ENCODE measurements at regions not wholly inside any gene's neighbourhood (a gene's known extent, or its start where the extent isn't known, plus 50 kb on each side); places are given as distances from the start of the nearest gene placed in this dataset.
A peak's percentile ranks its signal among the peaks of the same experiment; 100 is the strongest.

GRCh38 chrY:7877458-7877857 is 965.9 kb upstream of the AMELY start:
- intact Hi-C loops (cut with DNase I; ENCODE audit: low total_unique reads) (no loop called here), in situ Hi-C loops (cut with MboI; ENCODE audit: low sequenced_read_pairs in 4 of 4) (no loop called here)
- TF ChIP-seq POLR2A (IDR thresholded peaks at IDR 0.05): no peak
- TF ChIP-seq CTCF (IDR thresholded peaks at IDR 0.05 in 4 of 5, conservative IDR thresholded peaks at IDR 0.05 in 1 of 5): no peak
- DNase-seq: no peak
- Histone ChIP-seq H3K27ac (no peak overlapping the region), H3K36me3 (no peaks in the 10 kb centered on the region), H3K4me3 (no peak overlapping the region), H3K9me3 (no peaks in the 10 kb centered on the region), H3K27me3 (no peaks in the 10 kb centered on the region), H3K4me1 (no peaks in the 10 kb centered on the region)
- peak; percentile 40 to 42 for ATAC-seq

GRCh38 chrY:7874080-7874479 is 962.5 kb upstream of the AMELY start:
- Histone ChIP-seq H3K27me3 (no peaks in the 10 kb centered on the region), H3K9me3 (no peaks in the 10 kb centered on the region), H3K4me1 (peaks cover 0 to 6% of the 10 kb centered on the region in 2 donors), H3K4me3 (no peak overlapping the region), H3K27ac (no peak overlapping the region), H3K36me3 (no peaks in the 10 kb centered on the region)
- TF ChIP-seq CTCF (IDR thresholded peaks at IDR 0.05 in 4 of 5, conservative IDR thresholded peaks at IDR 0.05 in 1 of 5) (peak in 2 of 5 experiments; percentile 6 to 16), POLR2A (IDR thresholded peaks at IDR 0.05) (no peak)
- in situ Hi-C loops (cut with MboI; ENCODE audit: low sequenced_read_pairs in 4 of 4): no loop called here
- intact Hi-C loops (cut with DNase I; ENCODE audit: low total_unique reads): no loop called here
- ATAC-seq: peak; percentile 50 to 51
- no peak for DNase-seq

- no peak overlapping the region for H3K4me3 ChIP-seq
- peak overlapping the region in 2 of 4 donors; percentile 33 to 73 for H3K27ac ChIP-seq
- peak; percentile 30 to 57 for DNase-seq
- H3K27me3 ChIP-seq: no peaks in the 10 kb centered on the region
- ATAC-seq: peak; percentile 80 to 86
- no peaks in the 10 kb centered on the region for H3K36me3 ChIP-seq
- no peaks in the 10 kb centered on the region for H3K9me3 ChIP-seq
- peaks cover 0 to 6% of the 10 kb centered on the region in 2 donors for H3K4me1 ChIP-seq
- TF ChIP-seq POLR2A (IDR thresholded peaks at IDR 0.05): no peak
- in situ Hi-C loops (cut with MboI; ENCODE audit: low sequenced_read_pairs in 4 of 4): no loop called here
- intact Hi-C loops (cut with DNase I; ENCODE audit: low total_unique reads): no loop called here
Measured at GRCh38 chrY:7871304-7871932, 959.9 kb upstream of the AMELY start.

- Histone ChIP-seq H3K9me3 (no peaks in the 10 kb centered on the region), H3K4me1 (peaks cover 0 to 6% of the 10 kb centered on the region in 2 donors), H3K27me3 (no peaks in the 10 kb centered on the region), H3K4me3 (no peak overlapping the region), H3K27ac (no peak overlapping the region), H3K36me3 (no peaks in the 10 kb centered on the region)
- ATAC-seq: no peak
- intact Hi-C loops (cut with DNase I; ENCODE audit: low total_unique reads): no loop called here
- in situ Hi-C loops (cut with MboI; ENCODE audit: low sequenced_read_pairs in 4 of 4): no loop called here
- no peak for DNase-seq
- TF ChIP-seq POLR2A (IDR thresholded peaks at IDR 0.05): no peak
- no peak for TF ChIP-seq CTCF (IDR thresholded peaks at IDR 0.05 in 4 of 5, conservative IDR thresholded peaks at IDR 0.05 in 1 of 5)
Measured at GRCh38 chrY:7866976-7867375, 955.4 kb upstream of the AMELY start.

GRCh38 chrY:7860781-7861614 is 949.4 kb upstream of the AMELY start:
- intact Hi-C loops (cut with DNase I; ENCODE audit: low total_unique reads) (no loop called here), in situ Hi-C loops (cut with MboI; ENCODE audit: low sequenced_read_pairs in 4 of 4) (no loop called here)
- Histone ChIP-seq H3K27ac (no peak overlapping the region), H3K36me3 (no peaks in the 10 kb centered on the region), H3K4me1 (no peaks in the 10 kb centered on the region), H3K4me3 (no peak overlapping the region), H3K9me3 (no peaks in the 10 kb centered on the region), H3K27me3 (no peaks in the 10 kb centered on the region)
- DNase-seq (no peak), ATAC-seq (no peak)
- TF ChIP-seq CTCF (IDR thresholded peaks at IDR 0.05 in 4 of 5, conservative IDR thresholded peaks at IDR 0.05 in 1 of 5): no peak
- no peak for TF ChIP-seq POLR2A (IDR thresholded peaks at IDR 0.05)

All from gastrocnemius medialis (tissue), 4 donors.